HG02938 (cell line): ENCODE measurements at regions not wholly inside any gene's neighbourhood (a gene's known extent, or its start where the extent isn't known, plus 50 kb on each side); places are given as distances from the start of the nearest gene placed in this dataset.

Experiments used
- ATAC-seq: cut with Tn5 transposase; IDR thresholded peaks from one replicate; pipeline ENCODE4 v1.9.1; 2021; ENCODE audit warnings: mild to moderate bottlenecking, moderate library complexity; ENCODE audit not compliant: unreplicated experiment

DNA sequence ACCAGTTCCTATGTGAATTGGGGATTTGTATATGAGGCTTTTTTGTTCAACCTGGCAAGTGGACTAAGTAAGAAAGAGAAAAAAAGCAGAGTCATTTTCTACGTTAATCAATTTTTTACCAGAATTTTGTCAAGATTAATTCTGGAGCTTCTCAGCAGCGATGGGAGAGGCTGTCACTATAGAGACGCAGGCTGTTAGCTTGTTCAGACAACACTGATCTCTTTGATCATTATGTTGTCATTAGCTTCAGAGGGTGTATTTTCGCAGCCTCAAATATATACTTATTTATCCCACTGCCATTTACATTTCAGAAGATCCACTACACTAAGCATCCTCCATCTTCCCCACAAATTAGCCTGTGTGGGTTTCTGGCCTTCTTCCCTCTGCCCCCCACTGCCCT, 196.7 kb upstream of the PFKP start:
- no peak for ATAC-seq

DNA sequence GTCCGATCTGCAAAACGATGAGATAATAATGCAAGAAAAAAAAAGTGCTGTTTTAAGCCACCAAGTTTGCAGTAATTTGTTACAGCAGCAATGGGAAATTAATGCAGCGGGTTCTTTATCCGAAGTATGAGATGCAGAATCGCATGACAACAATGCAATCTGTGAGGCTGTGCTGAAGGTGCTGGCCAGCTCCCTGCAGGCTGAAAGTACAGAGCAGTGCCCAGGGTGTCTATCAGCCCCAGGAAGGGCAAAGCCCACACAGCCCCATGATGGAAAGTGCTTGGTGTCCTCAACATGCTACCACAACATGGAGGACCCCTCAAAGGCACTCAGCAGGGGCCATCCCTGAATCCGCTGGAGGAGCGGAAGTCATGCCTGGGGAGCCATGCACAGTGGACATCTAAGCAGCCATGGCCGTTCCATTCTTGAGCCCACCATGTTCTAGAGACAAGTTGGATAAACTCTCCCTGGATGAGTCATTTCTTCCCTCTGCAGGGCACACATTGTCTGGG, 199.5 kb upstream of the PFKP start:
- ATAC-seq, result no peak

DNA sequence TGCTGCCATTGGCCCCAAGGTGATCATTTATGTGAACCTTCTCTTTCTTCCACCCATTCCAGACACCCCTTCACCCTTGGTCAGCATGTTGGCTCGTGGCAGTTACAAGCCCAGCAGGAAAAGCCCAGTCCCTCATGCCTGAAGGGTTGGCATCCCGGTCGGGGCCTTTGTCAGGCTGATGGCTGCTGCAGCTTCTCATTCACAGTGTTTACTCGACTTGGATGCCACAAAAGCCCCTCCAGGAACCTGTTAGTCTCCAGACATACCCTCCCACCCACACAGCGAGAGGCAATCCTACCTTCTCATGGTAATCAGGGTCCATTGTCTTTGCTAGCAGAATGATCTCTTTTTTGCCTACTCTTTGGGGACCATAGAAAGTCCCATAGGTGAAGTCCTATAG, 200.8 kb upstream of the PFKP start:
- no peak for ATAC-seq

DNA sequence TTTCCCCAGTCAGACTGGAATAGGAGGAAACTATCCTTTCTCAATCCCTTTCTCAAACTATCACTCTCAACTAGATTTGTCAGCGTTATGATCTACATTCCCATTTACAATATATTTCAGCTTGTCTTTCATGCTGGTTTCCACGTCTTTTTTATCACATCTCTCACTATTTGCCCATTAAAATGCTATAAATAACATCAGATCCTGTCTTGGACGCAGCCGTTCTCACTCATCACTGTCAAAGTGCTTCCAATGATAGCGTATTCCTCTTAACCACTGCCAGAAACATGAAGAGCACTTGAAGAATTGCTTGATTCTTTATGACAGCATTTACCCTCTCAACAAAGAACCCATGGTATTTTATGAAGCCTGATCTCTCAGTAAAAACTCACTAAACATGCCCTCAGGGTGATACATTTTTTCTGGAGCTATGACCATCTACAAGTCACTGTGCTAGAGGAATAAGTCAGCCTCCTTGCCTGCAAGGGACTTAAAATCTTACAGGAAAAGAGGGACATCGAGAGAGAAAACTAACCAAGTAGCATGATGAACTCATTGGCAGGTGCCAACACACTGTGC, 205.6 kb upstream of the PFKP start:
- ATAC-seq, result no peak

DNA sequence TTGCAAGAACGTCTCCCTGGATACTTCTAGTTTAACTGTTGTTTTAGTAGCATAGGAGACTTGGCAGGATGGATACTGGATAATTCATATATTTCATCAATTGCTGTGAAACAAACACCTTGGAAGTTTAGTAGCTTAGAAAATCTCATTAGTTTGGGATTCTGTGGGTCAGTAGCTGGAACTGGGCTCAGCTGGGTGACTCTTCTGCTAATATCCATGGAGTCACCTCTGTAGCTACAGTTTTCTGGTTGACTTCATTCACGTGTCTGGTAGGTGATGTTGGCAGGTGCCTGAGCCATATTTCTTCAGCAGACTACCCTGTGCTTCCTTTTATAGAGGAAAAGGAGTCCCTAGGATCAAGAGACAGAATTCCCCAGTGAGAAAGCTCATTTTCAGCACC, 208.9 kb upstream of the PFKP start:
- ATAC-seq, result no peak

DNA sequence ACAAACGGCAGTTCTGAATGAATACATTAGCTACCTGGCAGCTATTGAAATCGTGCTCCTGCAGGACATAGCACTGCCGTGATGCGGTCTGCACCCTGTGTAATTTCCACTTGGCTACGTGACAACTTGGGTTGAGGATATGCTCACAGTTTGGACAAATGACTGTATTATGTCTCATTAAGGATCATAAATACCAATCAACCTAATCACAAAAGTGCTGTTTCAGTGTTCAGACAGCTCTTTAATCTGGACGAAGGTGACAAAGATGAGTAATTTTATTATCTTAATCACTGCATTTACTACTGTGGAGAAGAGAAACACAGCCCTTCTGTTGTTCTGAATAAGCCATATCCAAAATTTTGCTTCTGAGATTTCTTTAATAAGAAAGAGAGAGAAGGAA, 210.8 kb upstream of the PFKP start:
- ATAC-seq, result no peak

DNA sequence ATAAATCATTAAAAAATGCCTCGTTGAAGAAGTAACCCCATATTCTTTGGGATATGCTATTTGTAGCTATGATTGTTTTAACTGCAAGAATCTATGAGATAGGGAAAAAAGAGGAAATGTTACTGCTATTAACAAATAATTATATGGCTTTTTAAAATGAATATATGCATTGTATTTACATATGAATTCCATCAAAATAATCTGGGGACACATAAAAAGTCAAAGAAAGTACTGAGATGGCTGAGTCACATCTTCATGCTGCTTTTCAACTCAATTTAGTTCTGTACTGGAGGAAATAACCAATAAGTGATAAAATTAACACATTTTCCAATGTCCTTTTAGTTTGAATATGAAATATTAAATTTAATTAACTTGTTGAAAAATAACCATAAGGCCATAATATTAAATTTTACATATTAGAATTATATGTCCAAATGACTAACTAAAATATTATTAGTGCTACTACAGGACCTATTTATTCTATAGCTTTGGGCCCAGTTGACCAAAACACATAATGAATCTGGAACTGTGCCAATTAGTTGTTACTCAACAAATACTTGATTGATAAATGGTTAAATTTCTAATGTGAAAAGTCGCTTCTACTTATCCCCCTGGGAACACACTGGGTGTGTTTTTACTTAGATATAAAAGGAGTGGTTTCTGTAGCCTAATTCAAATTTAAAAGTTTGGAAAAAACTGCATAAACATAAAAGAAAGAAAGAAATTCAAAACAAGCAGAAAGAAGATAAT, 214.6 kb upstream of the PFKP start:
- ATAC-seq, result no peak

DNA sequence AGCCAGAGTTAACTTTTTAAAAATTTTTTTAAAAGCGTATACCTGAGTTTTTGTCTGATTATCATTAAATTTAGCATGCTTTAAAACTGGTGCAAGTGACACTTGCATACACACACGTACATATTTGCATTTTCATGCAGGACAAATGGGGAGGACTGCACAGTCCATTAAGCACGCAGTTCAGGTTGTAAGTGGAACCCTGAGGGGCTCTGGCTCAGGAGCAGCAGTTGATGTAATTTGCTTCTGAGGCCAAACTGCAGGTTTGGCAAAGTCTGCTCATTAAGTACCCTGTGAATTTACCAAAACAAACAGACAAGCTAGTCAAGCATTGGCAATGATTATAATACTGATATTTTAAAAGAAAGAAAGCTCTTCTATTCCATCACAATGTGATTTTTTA, 215.8 kb upstream of the PFKP start:
- no peak for ATAC-seq

DNA sequence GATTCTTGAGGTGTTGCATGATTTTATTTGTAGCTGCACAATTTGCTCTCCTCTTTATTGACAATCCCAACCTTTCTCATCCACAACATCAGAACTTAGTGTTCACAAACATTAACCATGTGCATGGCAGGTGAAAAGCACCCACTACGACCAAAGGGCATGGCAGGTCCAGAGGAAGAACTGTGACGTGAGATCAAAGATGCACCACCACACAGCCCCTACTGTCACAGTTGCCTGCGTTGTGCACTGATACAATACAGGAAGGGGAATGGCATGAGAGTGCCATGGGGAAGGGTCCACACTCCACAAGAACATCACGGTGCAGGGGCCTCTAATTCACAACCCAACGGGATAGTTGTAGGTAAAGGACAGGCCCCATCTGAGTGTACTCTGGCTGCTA, 217.1 kb upstream of the PFKP start:
- ATAC-seq, result no peak

DNA sequence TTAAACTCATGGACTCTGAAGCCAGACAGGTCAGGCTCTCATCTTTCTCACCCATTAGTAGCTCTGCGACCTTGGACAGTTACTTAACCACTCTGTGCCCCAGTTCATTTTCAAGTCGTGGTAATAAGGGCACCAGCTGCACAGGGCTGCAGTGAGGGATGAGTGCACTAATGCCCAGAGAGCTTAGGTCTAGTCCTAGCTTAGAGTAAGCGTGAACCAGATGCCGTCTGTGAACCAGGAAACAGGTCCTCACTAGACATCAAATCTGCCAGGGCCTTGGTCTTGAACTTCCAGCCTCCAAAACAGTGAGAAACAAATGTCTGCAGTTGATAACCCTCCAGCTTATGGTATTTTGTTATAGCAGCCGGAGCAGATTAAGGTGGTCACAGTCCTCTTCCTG, 222.4 kb upstream of the PFKP start:
- ATAC-seq, result no peak

DNA sequence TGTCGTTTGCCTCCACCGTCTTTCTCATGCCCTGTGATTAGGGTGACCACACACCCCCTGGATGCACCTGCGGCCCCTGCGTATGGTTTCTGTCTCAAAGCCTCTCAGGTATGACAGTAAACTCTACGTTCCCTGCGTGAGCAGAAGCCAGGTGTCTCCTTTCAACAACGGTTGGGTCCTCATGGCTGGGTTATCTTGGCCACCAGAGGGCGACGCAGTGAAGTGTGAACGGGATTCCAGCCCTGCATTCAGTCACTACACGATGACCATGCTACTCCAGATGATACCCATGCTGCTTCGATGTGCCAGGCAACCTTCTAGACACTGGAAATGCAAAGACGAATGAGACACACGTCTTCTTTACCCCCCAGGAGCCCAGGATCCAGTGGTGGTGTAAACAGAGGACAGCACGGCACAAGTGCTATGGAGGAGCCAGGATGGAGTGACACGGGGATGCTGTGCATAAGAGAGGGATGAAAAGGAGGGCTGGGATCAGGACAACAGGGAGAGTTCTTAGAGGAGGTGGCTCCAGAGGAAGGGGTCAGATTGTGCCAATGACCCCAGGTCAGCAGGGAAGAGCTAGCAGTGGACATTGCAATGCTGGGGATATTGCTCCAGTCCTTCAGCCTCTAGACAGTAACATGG, 228.1 kb upstream of the PFKP start:
- no peak for ATAC-seq

DNA sequence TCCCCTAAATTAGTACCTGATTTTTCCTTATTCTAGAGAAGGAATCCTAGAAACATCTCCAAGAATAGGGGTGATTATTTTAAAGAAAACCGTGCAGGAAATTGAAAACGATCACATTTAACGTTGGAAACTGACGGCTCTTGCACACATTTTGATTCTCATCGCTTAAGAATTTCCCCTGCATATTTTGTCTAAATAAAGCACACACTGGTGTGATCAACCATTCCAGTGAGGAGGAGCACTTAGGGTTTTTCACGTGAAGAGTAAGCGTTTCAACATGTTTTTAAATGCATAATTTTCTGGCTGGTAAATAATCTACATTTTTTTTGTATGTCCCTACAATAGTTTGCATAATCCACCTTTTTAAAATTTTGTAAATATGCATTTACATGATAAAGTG, 229.7 kb upstream of the PFKP start:
- no peak for ATAC-seq

DNA sequence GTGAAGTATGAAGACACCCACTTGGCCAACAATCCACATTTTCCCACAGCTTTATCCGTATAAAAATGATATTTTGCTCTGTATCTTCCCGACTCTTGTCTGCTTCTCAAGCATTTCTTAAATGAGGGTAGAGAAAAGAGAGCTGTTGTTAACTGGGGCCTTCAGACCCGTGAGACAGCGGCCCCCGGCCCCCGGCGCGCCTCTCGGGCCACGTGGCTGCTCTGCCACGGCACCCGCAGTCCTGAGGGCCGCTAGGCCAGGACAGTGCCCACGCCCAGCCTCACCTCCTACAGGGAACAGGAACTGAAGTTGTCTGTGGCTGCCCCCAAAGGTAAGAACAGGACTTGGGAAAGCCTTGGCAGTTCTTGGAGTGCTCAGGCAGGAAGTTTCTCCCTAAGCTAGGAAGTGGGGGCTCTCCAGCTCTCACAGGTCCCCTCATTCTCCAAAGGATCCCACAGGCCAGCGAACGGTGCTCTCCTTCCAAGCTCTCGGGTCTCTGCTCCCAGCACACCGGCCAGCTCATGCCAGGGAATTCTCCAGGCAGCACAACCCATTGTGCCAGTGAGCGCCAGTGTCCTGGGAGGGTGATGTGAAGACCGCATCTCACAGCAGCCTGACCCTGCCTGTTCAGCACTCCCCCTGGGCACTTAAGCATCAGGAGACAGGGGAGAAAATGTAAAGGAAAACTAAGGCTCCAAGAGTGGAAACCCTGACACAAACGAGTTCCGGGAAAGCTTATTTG, 230.3 kb upstream of the PFKP start:
- no peak for ATAC-seq

DNA sequence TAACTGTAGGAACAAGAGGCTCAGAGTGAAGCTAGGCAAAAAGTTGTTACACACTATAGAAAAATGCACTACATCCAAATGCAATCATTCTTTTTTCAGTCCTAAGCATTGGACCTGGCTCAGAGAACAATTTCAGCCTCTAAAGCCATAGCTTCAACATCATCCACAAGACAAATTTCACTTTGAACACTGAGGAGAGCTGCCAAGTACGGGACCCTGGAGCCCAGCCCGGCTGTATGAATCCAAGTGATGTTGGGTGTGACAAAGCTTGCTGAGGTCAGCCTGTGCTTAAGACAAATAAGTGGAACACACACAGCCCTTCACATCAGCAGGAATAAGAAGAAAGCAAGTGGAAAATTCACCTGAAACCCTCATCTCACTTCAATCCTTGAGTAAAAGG, 233.1 kb upstream of the PFKP start:
- ATAC-seq, result no peak

DNA sequence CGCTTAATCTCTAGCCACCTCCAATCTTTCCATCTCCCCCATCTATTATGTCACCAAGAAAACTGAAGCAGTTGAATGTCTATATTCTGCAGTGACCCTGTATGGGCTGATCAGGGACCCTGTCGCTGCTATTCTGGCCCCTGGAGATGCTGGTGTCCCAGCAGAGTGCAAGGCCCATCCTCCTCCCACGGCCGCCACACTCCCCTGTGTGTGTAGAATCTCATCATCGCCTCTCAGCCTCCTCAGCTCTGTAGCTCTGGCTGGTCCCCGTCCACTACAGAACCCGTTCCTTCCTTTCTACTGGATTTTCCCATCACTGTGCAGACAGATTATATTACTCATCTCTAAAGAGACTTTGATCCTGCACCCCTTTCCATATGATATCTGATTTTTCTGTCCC, 235.8 kb upstream of the PFKP start:
- no peak for ATAC-seq

DNA sequence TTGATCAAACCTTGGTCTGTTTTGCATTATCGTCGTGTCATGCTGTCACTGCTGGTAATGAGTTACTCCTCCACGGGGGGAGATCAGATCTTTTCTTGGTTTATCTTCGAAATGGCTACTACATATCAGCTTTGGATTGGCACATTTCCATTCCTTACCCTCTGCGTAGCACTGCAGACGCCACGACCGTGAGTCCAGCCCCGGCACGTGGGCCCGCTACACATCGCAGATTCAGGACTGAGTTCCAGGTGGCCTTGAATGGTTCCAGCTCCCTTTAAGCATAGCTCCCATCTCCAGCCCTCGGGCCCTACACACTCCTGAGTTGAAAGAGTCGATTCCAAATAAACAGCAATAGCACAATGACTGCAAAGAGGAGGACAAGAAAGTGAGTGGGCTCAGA, 238.6 kb upstream of the PFKP start:
- ATAC-seq, result no peak

DNA sequence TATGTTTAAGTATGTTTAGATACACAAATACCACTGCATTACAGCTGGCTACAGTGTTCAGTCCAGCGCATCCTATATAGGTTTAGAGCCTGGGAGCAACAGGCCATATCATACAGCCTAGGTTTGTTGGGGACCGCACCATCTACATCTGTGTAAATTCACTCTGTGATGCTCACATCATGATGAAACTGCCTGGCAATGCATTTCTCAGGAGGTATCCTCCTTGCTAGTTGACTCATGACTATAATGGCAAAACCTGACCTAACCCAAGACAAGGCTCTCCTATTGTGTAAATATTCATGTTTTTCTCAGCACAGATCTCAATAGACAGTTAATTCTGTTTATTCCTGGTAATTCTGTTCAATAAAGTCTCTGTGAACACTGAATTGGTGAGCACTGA, 240.7 kb upstream of the PFKP start:
- ATAC-seq, result no peak

DNA sequence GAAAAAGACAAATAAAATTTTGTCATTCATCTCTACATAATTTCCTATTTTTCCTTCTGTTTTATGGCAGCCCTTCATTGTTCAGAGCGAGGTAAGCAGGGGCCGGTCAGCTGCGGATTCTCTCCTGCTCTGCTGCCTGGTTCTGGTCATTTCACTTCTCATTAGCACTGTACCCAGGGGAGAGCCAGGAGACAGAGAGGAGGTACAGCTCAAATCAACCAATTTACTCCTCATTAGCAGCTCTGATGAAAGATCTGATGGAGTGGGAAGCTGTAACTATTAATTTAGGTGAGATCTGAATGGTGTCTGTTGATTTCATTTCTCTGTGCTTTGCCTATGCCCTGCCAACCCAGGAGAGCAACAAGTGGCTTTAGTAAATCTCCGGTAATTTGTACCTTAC, 241.5 kb upstream of the PFKP start:
- no peak for ATAC-seq

DNA sequence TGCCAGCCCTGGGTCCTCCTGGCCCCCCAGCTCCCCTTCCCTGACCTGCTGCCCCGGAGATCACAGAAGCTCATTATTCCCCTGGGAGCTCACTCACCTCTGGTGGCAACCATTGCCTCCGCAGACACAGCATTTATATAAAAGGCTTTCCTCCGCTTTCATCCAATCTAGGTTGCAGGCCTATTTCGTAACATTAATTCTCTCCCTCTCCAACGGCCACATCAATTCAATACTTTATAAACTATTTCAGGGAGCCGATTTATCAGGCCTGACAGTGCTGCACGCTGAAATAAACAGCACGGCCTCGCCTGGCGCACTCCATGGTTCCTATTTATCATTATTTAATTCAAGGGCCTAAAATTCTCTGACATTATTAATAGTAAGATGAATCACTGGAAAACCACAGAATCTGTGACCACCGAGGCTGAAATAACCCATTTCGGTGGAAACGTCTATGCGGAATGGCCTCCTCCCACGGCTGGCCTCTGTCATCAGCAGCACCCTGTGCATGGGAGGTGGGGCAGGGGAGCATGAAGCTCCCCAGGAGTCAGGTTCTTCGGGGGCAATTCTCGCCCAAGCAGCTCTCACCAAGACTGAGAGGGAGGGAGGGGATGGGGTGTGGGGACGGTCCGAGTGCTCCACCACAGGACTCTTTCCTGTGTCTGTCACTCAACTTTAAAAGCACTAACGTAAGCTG, 249.3 kb upstream of the PFKP start:
- ATAC-seq, result no peak

DNA sequence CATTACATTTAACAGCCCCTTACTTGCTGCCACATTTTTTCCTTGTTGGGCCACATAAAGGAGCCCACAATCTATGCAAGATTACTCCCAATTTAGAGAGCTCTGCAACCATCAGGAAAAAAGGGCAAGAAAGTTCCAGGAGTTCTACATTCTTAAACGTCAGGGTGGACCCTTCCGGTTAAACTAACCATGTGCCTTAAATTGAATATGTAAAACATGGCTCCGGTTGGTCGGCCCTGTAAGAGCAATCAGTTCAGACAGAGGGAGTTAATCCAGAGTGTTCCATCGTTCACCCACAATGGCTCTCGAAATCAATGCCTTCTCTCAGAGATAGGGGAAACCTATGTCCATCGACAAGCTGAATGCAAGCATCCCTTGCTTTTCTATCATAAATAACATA, 253.7 kb upstream of the PFKP start:
- no peak for ATAC-seq

DNA sequence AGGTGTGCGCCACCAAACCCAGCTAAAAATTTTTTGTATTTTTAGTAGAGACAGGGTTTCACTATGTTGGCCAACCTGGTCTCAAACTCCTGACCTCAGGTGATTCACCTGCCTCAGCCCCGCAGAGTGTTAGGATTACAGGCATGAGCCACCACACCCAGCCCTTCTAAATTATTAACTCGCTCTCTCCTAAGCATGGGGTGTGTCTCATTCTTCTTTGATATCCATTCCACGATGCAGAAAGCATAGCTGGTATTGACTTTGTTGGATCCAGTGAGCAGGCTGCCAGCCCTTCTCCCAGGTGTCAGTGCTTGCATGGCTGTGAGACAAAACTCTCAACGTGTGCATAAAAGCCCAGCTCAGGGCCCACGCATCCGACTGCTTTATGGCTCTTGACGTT, 254.1 kb upstream of the PFKP start:
- ATAC-seq, result no peak
